Erythroblast (primary cell): ENCODE measurements at regions not wholly inside any gene's neighbourhood (a gene's known extent, or its start where the extent isn't known, plus 50 kb on each side); places are given as distances from the start of the nearest gene placed in this dataset.

Experiments
- DNase-seq, 2 experiments: peaks; one replicate each; lab custom pipeline; 2025; lab: John Stamatoyannopoulos, UW
- GATA1 ChIP-seq: IDR thresholded peaks from 2 replicates; pipeline ENCODE4 v1.6.1; 2011; ENCODE audit warnings: low read depth, mild to moderate bottlenecking, control low read depth, low read length, moderate library complexity
- POLR2A ChIP-seq: IDR thresholded peaks from 2 replicates; pipeline ENCODE4 v1.6.1; 2011; ENCODE audit warnings: mild to moderate bottlenecking, low read length

GRCh38 chr10:36638462-36639155, 486.8 kb upstream of the ANKRD30A start:
- no peak for DNase-seq
- TF ChIP-seq GATA1 (no peak), POLR2A (no peak)

GRCh38 chr10:36636879-36637278, 488.5 kb upstream of the ANKRD30A start:
- no peak for DNase-seq
- no peak for TF ChIP-seq GATA1
- no peak for TF ChIP-seq POLR2A

- DNase-seq = no peak
- TF ChIP-seq POLR2A (no peak), GATA1 (no peak)
These were observed 489.0 kb upstream of the ANKRD30A start for GRCh38 chr10:36636285-36636839.

GRCh38 chr10:36634916-36635315, 490.5 kb upstream of the ANKRD30A start:
- no peak for DNase-seq
- TF ChIP-seq GATA1 (no peak), POLR2A (no peak)

- DNase-seq = no peak
- no peak for TF ChIP-seq POLR2A
These were observed 495.1 kb upstream of the ANKRD30A start for GRCh38 chr10:36630267-36630666.

GRCh38 chr10:36629476-36629875, 495.9 kb upstream of the ANKRD30A start:
- TF ChIP-seq GATA1 (no peak), POLR2A (no peak)
- DNase-seq = no peak

GRCh38 chr10:36624551-36625100, 500.8 kb upstream of the ANKRD30A start:
- TF ChIP-seq GATA1 = no peak
- TF ChIP-seq POLR2A = no peak
- no peak for DNase-seq

- TF ChIP-seq POLR2A (no peak), GATA1 (no peak)
- no peak for DNase-seq
These were observed 504.1 kb upstream of the ANKRD30A start for GRCh38 chr10:36621346-36621745.

GRCh38 chr10:36612436-36612835, 513.0 kb upstream of the ANKRD30A start:
- DNase-seq = no peak
- TF ChIP-seq POLR2A (no peak), GATA1 (no peak)

GRCh38 chr10:36608866-36609265, 516.5 kb upstream of the ANKRD30A start:
- no peak for DNase-seq
- no peak for TF ChIP-seq GATA1
- no peak for TF ChIP-seq POLR2A

GRCh38 chr10:36608251-36608650, 517.1 kb upstream of the ANKRD30A start:
- TF ChIP-seq GATA1 = no peak
- no peak for TF ChIP-seq POLR2A
- DNase-seq = no peak

- DNase-seq = no peak
- TF ChIP-seq POLR2A = no peak
- no peak for TF ChIP-seq GATA1
These were observed 519.1 kb upstream of the ANKRD30A start for GRCh38 chr10:36606234-36606839.

- no peak for TF ChIP-seq POLR2A
- no peak for TF ChIP-seq GATA1
- no peak for DNase-seq
These were observed 521.1 kb upstream of the ANKRD30A start for GRCh38 chr10:36604316-36604715.

GRCh38 chr10:36603688-36604087, 521.7 kb upstream of the ANKRD30A start:
- DNase-seq = no peak
- TF ChIP-seq GATA1 (no peak), POLR2A (no peak)

GRCh38 chr10:36602374-36602773, 523.0 kb upstream of the ANKRD30A start:
- no peak for TF ChIP-seq GATA1
- no peak for TF ChIP-seq POLR2A
- DNase-seq = no peak
